Peyer's patch (tissue), 4 donors: ENCODE measurements at regions not wholly inside any gene's neighbourhood (a gene's known extent, or its start where the extent isn't known, plus 50 kb on each side); places are given as distances from the start of the nearest gene placed in this dataset.

Experiments used
- DNase-seq, 3 donors: peaks; one replicate each; pipeline ENCODE4 v3.0.0-alpha.2; 2017 to 2019
- H3K27ac ChIP-seq, 4 donors: fragments of 200-600 bp; sonication (generic); one replicate each; pipeline ENCODE4 v1.5.1; 2016 to 2019
- H3K27me3 ChIP-seq, 2 donors: fragments of 200-600 bp; sonication (generic); one replicate each; pipeline ENCODE4 v1.5.1; 2019
- H3K36me3 ChIP-seq, 3 donors: fragments of 200-600 bp; sonication (generic); one replicate each; pipeline ENCODE4 v1.5.1; 2016 to 2019
- H3K4me1 ChIP-seq, 4 donors: fragments of 200-600 bp; sonication (generic); one replicate each; pipeline ENCODE4 v1.5.1; 2016 to 2019
- H3K4me3 ChIP-seq, 4 donors: fragments of 200-600 bp; sonication (generic); 1 replicate in 3 of 4; 2 replicates in 1 of 4; pipeline ENCODE4 v1.5.1; 2016 to 2019; ENCODE audit warnings: mild to moderate bottlenecking in 1 of 4
- H3K9me3 ChIP-seq, 4 donors: fragments of 200-600 bp; sonication (generic); one replicate each; pipeline ENCODE4 v1.5.1; 2016 to 2019; ENCODE audit warnings: mild to moderate bottlenecking in 1 of 4
- CTCF ChIP-seq, 6 experiments: fragments of 450-650 bp in 4 of 6; fragments of 200-600 bp in 2 of 6; sonication (generic) in 1 of 6; IDR thresholded peaks; one replicate each; pipeline ENCODE4 v1.5.1; 2017 to 2019; ENCODE audit warnings: antibody characterized with exemption in 6 of 6, mild to moderate bottlenecking in 3 of 6, moderate library complexity in 1 of 6
- POLR2A ChIP-seq, 2 donors: fragments of 450-650 bp; IDR thresholded peaks; one replicate each; pipeline ENCODE4 v1.5.1; 2017; ENCODE audit warnings: antibody characterized with exemption in 2 of 2, mild to moderate bottlenecking in 2 of 2, moderate library complexity in 2 of 2

GRCh38 chr2:118242216-118242615, 153.9 kb downstream of the INSIG2 start:
- H3K27ac ChIP-seq = no peak overlapping the region
- H3K27me3 ChIP-seq = no peaks in the 10 kb centered on the region
- no peaks in the 10 kb centered on the region for H3K36me3 ChIP-seq
- H3K9me3 ChIP-seq = no peaks in the 10 kb centered on the region
- DNase-seq = no peak
- TF ChIP-seq POLR2A (IDR thresholded peaks at IDR 0.05) (no peak), CTCF (IDR thresholded peaks at IDR 0.05) (no peak)
- no peaks in the 10 kb centered on the region for H3K4me1 ChIP-seq
- H3K4me3 ChIP-seq = no peak overlapping the region

GRCh38 chr2:118241128-118241527, 152.9 kb downstream of the INSIG2 start:
- Histone ChIP-seq H3K4me3 (no peak overlapping the region), H3K4me1 (no peaks in the 10 kb centered on the region), H3K36me3 (no peaks in the 10 kb centered on the region), H3K27me3 (no peaks in the 10 kb centered on the region), H3K9me3 (no peaks in the 10 kb centered on the region), H3K27ac (no peak overlapping the region)
- no peak for DNase-seq
- TF ChIP-seq POLR2A (IDR thresholded peaks at IDR 0.05) (no peak), CTCF (IDR thresholded peaks at IDR 0.05) (no peak)

- no peaks in the 10 kb centered on the region for H3K36me3 ChIP-seq
- no peaks in the 10 kb centered on the region for H3K9me3 ChIP-seq
- no peak overlapping the region for H3K27ac ChIP-seq
- no peak for DNase-seq
- H3K4me3 ChIP-seq = no peak overlapping the region
- TF ChIP-seq POLR2A (IDR thresholded peaks at IDR 0.05) (no peak), CTCF (IDR thresholded peaks at IDR 0.05) (no peak)
- H3K27me3 ChIP-seq = no peaks in the 10 kb centered on the region
- H3K4me1 ChIP-seq = no peaks in the 10 kb centered on the region
Observed at GRCh38 chr2:118240276-118240675, 152.0 kb downstream of the INSIG2 start.

GRCh38 chr2:118239284-118239683, 151.0 kb downstream of the INSIG2 start:
- H3K27ac ChIP-seq = no peak overlapping the region
- H3K9me3 ChIP-seq = no peaks in the 10 kb centered on the region

GRCh38 chr2:118237451-118237850, 149.2 kb downstream of the INSIG2 start:
- Histone ChIP-seq H3K27me3 (no peaks in the 10 kb centered on the region), H3K4me3 (no peak overlapping the region), H3K4me1 (no peaks in the 10 kb centered on the region), H3K9me3 (no peaks in the 10 kb centered on the region), H3K36me3 (no peaks in the 10 kb centered on the region), H3K27ac (no peak overlapping the region)
- DNase-seq = no peak
- TF ChIP-seq POLR2A (IDR thresholded peaks at IDR 0.05) = no peak
- TF ChIP-seq CTCF (IDR thresholded peaks at IDR 0.05) = no peak

More at GRCh38 chr2:118239284-118239683, 151.0 kb downstream of the INSIG2 start:
- H3K27me3 ChIP-seq = no peaks in the 10 kb centered on the region
- TF ChIP-seq POLR2A (IDR thresholded peaks at IDR 0.05) (no peak), CTCF (IDR thresholded peaks at IDR 0.05) (no peak)
- H3K4me3 ChIP-seq = no peak overlapping the region
- H3K36me3 ChIP-seq = no peaks in the 10 kb centered on the region
- H3K4me1 ChIP-seq = no peaks in the 10 kb centered on the region
- DNase-seq = no peak

GRCh38 chr2:118232796-118233195, 144.5 kb downstream of the INSIG2 start:
- Histone ChIP-seq H3K4me3 (no peak overlapping the region), H3K4me1 (no peaks in the 10 kb centered on the region), H3K9me3 (no peaks in the 10 kb centered on the region), H3K27me3 (no peaks in the 10 kb centered on the region), H3K36me3 (no peaks in the 10 kb centered on the region), H3K27ac (no peak overlapping the region)
- DNase-seq = no peak
- no peak for TF ChIP-seq CTCF (IDR thresholded peaks at IDR 0.05)
- no peak for TF ChIP-seq POLR2A (IDR thresholded peaks at IDR 0.05)
